ENCODE measurements at regions not wholly inside any gene's neighbourhood (a gene's known extent, or its start where the extent isn't known, plus 50 kb on each side); places are given as distances from the start of the nearest gene placed in this dataset.

DNA sequence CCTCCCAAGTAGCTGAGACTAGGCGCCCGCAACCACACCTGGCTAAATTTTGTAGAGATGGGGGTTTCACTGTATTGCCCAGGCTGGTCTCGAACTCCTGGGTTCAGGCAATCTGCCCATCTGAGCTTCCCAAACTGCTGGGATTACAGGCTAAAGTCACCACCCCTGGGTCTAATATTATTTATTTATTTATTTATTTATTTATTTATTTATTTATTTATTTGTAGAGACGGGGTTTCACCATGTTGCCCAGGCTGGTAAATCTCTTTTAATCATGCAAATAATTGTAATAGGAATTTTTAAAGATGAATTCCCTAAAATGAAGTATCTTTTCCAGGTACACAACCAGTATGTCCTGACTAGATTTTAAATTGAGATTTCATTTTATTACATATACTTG is 761.8 kb downstream of the TRAM1L1 start:
- 94 to 97% methylated on average over 4 of the region's 4 CpGs for WGBS, 2 donors
- DNase-seq: no peak

DNA sequence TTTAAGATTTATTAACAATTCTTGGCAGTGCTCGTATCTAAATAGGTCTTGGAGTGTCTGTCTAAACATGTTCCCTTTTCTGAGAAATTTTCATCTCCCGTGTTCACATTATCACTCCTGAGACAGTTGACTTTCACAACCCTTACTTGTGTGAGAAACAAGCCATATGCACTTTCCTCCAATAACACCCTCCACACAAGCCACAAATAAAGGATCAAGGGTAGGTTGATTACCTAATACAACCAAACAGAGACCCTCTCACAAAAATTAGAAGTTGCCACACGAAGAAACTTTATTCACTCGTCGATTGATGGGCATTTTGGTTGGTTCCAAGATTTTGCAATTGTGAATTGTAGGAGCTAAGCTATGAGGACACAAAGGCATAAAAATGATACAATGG is 763.9 kb downstream of the TRAM1L1 start:
- TF ChIP-seq, protein P1, sequence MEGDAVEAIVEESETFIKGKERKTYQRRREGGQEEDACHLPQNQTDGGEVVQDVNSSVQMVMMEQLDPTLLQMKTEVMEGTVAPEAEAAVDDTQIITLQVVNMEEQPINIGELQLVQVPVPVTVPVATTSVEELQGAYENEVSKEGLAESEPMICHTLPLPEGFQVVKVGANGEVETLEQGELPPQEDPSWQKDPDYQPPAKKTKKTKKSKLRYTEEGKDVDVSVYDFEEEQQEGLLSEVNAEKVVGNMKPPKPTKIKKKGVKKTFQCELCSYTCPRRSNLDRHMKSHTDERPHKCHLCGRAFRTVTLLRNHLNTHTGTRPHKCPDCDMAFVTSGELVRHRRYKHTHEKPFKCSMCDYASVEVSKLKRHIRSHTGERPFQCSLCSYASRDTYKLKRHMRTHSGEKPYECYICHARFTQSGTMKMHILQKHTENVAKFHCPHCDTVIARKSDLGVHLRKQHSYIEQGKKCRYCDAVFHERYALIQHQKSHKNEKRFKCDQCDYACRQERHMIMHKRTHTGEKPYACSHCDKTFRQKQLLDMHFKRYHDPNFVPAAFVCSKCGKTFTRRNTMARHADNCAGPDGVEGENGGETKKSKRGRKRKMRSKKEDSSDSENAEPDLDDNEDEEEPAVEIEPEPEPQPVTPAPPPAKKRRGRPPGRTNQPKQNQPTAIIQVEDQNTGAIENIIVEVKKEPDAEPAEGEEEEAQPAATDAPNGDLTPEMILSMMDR (IDR thresholded peaks at IDR 0.05): no peak
- no peak for TF ChIP-seq POLR2A (IDR thresholded peaks at IDR 0.05)
- no peaks in the 10 kb centered on the region for H3K36me3 ChIP-seq (ENCODE audit: low read depth, missing control alignments)
- H3K4me3 ChIP-seq: no peak overlapping the region
- no peaks in the 10 kb centered on the region for H3K4me1 ChIP-seq
- no peak for DNase-seq
- no peak overlapping the region for H3K27ac ChIP-seq
- WGBS, 2 donors: 82 to 88% methylated on average over 5 of the region's 5 CpGs
- intact Hi-C loops (cut with DNase I; ENCODE audit: low total_unique reads): no loop called here
- H3K27me3 ChIP-seq: no peaks in the 10 kb centered on the region
- H3K9me3 ChIP-seq: no peaks in the 10 kb centered on the region

More for the DNA sequence above, 761.8 kb downstream of the TRAM1L1 start:
- TF ChIP-seq POLR2A (IDR thresholded peaks at IDR 0.05): no peak
- TF ChIP-seq, protein P1 (IDR thresholded peaks at IDR 0.05): no peak
- H3K27ac ChIP-seq: no peak overlapping the region
- H3K36me3 ChIP-seq (ENCODE audit: low read depth, missing control alignments): no peaks in the 10 kb centered on the region
- no peaks in the 10 kb centered on the region for H3K4me1 ChIP-seq
- intact Hi-C loops (cut with DNase I; ENCODE audit: low total_unique reads): no loop called here
- no peaks in the 10 kb centered on the region for H3K9me3 ChIP-seq
- no peaks in the 10 kb centered on the region for H3K27me3 ChIP-seq
- no peak overlapping the region for H3K4me3 ChIP-seq

DNA sequence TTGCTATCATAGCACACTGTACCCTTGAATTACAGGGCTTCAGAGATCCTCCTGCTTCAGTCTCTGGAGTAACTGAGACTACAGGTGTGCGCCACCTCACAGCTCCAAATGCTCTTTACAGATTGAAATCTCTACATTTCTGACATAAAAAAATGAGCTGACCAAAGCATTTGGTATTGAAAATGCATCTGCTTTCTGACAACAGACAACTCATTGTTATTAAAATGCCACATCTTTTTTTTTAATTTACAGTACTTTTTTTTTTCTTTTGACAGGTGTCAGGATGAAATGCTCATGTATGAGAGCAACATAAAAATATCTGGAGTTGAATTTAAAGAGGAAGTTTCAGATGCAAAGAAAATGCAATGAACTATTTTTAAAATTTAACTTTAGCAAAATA is 764.5 kb downstream of the TRAM1L1 start:
- 100% methylated on average over 1 of the region's 1 CpG for WGBS, 2 donors
- Histone ChIP-seq H3K4me3 (no peak overlapping the region), H3K27ac (no peak overlapping the region), H3K36me3 (ENCODE audit: low read depth, missing control alignments) (no peaks in the 10 kb centered on the region), H3K4me1 (no peaks in the 10 kb centered on the region), H3K9me3 (no peaks in the 10 kb centered on the region), H3K27me3 (no peaks in the 10 kb centered on the region)
- intact Hi-C loops (cut with DNase I; ENCODE audit: low total_unique reads): no loop called here
- no peak for DNase-seq
- TF ChIP-seq POLR2A (IDR thresholded peaks at IDR 0.05): no peak
- TF ChIP-seq, protein P1 (IDR thresholded peaks at IDR 0.05): no peak

DNA sequence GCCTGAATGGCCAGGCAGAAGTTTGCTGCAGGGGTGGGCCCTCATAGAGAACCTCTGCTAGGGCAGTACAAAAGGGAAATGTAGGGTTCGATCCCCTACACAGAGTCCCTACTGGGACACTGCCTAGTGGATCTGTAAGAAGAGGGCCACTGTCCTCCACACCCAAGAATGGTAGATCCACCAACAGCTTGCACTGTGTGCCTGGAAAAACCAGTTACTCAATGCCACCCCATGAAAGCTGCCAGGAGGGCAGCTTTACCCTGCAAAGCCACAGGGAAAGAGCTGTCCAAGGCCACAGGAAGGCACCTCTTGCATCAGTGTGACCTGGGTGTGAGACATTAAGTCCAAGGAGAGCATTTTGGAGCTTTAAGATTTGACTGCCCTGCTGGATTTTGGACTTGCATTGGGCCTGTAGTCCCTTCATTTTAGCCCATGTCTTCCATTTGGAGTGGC is 781.6 kb downstream of the TRAM1L1 start:
- H3K27me3 ChIP-seq: no peaks in the 10 kb centered on the region
- no peak for DNase-seq
- no peak overlapping the region for H3K4me3 ChIP-seq
- no peaks in the 10 kb centered on the region for H3K9me3 ChIP-seq
- H3K27ac ChIP-seq: no peak overlapping the region
- H3K4me1 ChIP-seq: no peaks in the 10 kb centered on the region
- WGBS, 2 donors: 100% methylated on average over 1 of the region's 1 CpG
- no peak for TF ChIP-seq POLR2A (IDR thresholded peaks at IDR 0.05)
- TF ChIP-seq, protein P1 (IDR thresholded peaks at IDR 0.05): no peak
- no peaks in the 10 kb centered on the region for H3K36me3 ChIP-seq (ENCODE audit: low read depth, missing control alignments)
- intact Hi-C loops (cut with DNase I; ENCODE audit: low total_unique reads): no loop called here

DNA sequence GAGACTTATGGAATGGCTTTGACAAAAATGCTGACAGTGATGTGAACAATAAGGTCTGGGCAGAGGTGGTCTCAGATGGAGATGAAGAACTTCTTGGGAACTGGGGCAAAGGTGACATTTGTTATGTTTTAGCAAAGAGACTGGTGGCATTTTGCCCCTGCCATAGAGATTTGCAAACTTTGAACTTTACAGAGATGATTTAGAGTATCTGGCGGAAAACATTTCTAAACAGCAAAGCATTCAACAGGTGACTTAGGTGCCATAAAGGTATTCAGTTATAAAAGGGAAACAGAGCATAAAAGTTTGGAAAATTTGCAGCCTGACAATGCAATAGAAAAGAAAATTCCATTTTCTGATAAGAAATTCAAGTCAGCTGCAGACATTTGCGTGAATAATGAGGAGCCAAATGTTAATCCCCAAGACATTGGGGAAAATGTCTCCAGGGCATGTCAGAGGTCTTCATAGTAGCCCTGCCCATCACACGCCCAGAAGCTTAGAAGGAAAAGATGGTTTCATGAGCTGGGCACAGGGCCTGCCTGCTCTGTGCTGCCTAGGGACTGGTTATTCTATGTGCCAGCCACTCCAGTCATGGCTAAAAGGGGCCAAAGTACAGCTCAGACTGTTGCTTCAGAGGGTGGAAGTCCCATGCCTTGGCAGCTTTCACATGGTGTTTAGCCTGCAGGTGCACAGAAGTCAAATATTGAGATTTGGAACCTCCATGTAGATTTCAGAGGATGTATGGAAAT is 782.2 kb downstream of the TRAM1L1 start:
- no peak for DNase-seq
- H3K9me3 ChIP-seq: no peaks in the 10 kb centered on the region
- no peaks in the 10 kb centered on the region for H3K27me3 ChIP-seq
- no peak overlapping the region for H3K4me3 ChIP-seq
- WGBS, 2 donors: 90 to 94% methylated on average over 3 of the region's 3 CpGs
- no peaks in the 10 kb centered on the region for H3K4me1 ChIP-seq
- no peak overlapping the region for H3K27ac ChIP-seq
- intact Hi-C loops (cut with DNase I; ENCODE audit: low total_unique reads): no loop called here
- no peaks in the 10 kb centered on the region for H3K36me3 ChIP-seq (ENCODE audit: low read depth, missing control alignments)
- TF ChIP-seq POLR2A (IDR thresholded peaks at IDR 0.05): no peak
- TF ChIP-seq, protein P1 (IDR thresholded peaks at IDR 0.05): no peak
